H9 (cell line): ENCODE measurements at regions not wholly inside any gene's neighbourhood (a gene's known extent, or its start where the extent isn't known, plus 50 kb on each side); places are given as distances from the start of the nearest gene placed in this dataset.

Experiments used
- DNase-seq: peaks from one replicate; pipeline ENCODE4 v3.0.0-alpha.2; 2017
- H2AFZ ChIP-seq: one replicate; pipeline ENCODE4 v1.6.1; 2013; ENCODE audit warnings: mild to moderate bottlenecking, low read length, control low read depth, moderate library complexity
- H2AK5ac ChIP-seq: 2 replicates; pipeline ENCODE4 v1.6.1; 2013; ENCODE audit warnings: low read length, control low read depth, mixed read lengths; ENCODE audit not compliant: insufficient read length
- H2BK120ac ChIP-seq: one replicate; pipeline ENCODE4 v1.6.1; 2013; ENCODE audit warnings: low read depth, mild to moderate bottlenecking, low read length, control low read depth, inconsistent platforms; ENCODE audit not compliant: poor library complexity, severe bottlenecking
- H2BK12ac ChIP-seq: 2 replicates; pipeline ENCODE4 v1.6.1; 2013; ENCODE audit warnings: low read length, control low read depth, mixed read lengths, low read depth; ENCODE audit not compliant: insufficient read length
- H2BK15ac ChIP-seq: 2 replicates; pipeline ENCODE4 v1.6.1; 2013; ENCODE audit warnings: low read depth, low read length, control low read depth
- H2BK20ac ChIP-seq: one replicate; pipeline ENCODE4 v1.6.1; 2013; ENCODE audit warnings: low read depth, mild to moderate bottlenecking, low read length, control low read depth, inconsistent platforms; ENCODE audit not compliant: poor library complexity, severe bottlenecking
- H2BK5ac ChIP-seq: 2 replicates; pipeline ENCODE4 v1.6.1; 2013; ENCODE audit warnings: low read length, control low read depth, mixed read lengths; ENCODE audit not compliant: insufficient read length
- H3K14ac ChIP-seq: 2 replicates; pipeline ENCODE4 v1.6.1; 2013; ENCODE audit warnings: low read length, control low read depth; ENCODE audit not compliant: insufficient read depth
- H3K18ac ChIP-seq: 2 replicates; pipeline ENCODE4 v1.6.1; 2013; ENCODE audit warnings: low read depth, mild to moderate bottlenecking, mixed read lengths, low read length, control low read depth; ENCODE audit not compliant: insufficient read length
- H3K23ac ChIP-seq: 2 replicates; pipeline ENCODE4 v1.6.1; 2013; ENCODE audit warnings: low read length, control low read depth, mixed read lengths, low read depth; ENCODE audit not compliant: insufficient read length
- H3K23me2 ChIP-seq: 2 replicates; pipeline ENCODE4 v1.6.1; 2013; ENCODE audit warnings: low read depth, mild to moderate bottlenecking, mixed read lengths, low read length, control low read depth; ENCODE audit not compliant: insufficient read length, poor library complexity, severe bottlenecking
- H3K27ac ChIP-seq: 2 replicates; pipeline ENCODE4 v1.5.1; 2013; ENCODE audit warnings: low read length, control low read depth, mixed read lengths, low read depth; ENCODE audit not compliant: insufficient read length
- H3K27me3 ChIP-seq: 2 replicates; pipeline ENCODE4 v1.6.1; 2013; ENCODE audit warnings: low read length, control low read depth, inconsistent platforms; ENCODE audit not compliant: insufficient read depth
- H3K4ac ChIP-seq: 2 replicates; pipeline ENCODE4 v1.6.1; 2013; ENCODE audit warnings: low read depth, mild to moderate bottlenecking, control low read depth, inconsistent platforms, low read length, moderate library complexity
- H3K4me1 ChIP-seq: 2 replicates; pipeline ENCODE4 v1.6.1; 2013; ENCODE audit warnings: low read length, control low read depth, inconsistent platforms; ENCODE audit not compliant: insufficient read depth
- H3K4me2 ChIP-seq: 2 replicates; pipeline ENCODE4 v1.6.1; 2013; ENCODE audit warnings: low read length, control low read depth, mixed read lengths; ENCODE audit not compliant: insufficient read length, insufficient read depth
- H3K56ac ChIP-seq: 2 replicates; pipeline ENCODE4 v1.6.1; 2013; ENCODE audit warnings: low read depth, mild to moderate bottlenecking, mixed read lengths, low read length, control low read depth; ENCODE audit not compliant: insufficient read length
- H3K79me1 ChIP-seq: 2 replicates; pipeline ENCODE4 v1.6.1; 2013; ENCODE audit warnings: low read depth, mild to moderate bottlenecking, moderate library complexity, low read length, control low read depth, inconsistent platforms; ENCODE audit not compliant: insufficient read depth, poor library complexity, severe bottlenecking
- H3K79me2 ChIP-seq: 2 replicates; pipeline ENCODE4 v1.6.1; 2013; ENCODE audit warnings: low read length, control low read depth, inconsistent platforms; ENCODE audit not compliant: insufficient read depth
- H3K9ac ChIP-seq: 2 replicates; pipeline ENCODE4 v1.6.1; 2013; ENCODE audit warnings: low read length, control low read depth, mixed read lengths; ENCODE audit not compliant: insufficient read length; ENCODE audit errors: extremely low read depth
- H3K9me3 ChIP-seq: one replicate; pipeline ENCODE4 v1.6.1; 2013; ENCODE audit warnings: low read depth, low read length, inconsistent platforms; ENCODE audit not compliant: control insufficient read depth
- H3T11ph ChIP-seq: one replicate; pipeline ENCODE4 v1.6.1; 2013; ENCODE audit warnings: mild to moderate bottlenecking, low read length, control low read depth, inconsistent platforms
- H4K20me1 ChIP-seq: one replicate; pipeline ENCODE4 v1.6.1; 2013; ENCODE audit not compliant: control insufficient read depth, insufficient read length, insufficient read depth
- H4K5ac ChIP-seq: 2 replicates; pipeline ENCODE4 v1.6.1; 2013; ENCODE audit warnings: low read depth, mild to moderate bottlenecking, mixed read lengths, low read length, control low read depth; ENCODE audit not compliant: insufficient read length
- H4K8ac ChIP-seq: replicated peaks from 2 replicates; pipeline ENCODE4 v1.6.1; 2013; ENCODE audit warnings: low read length, control low read depth, mixed read lengths, low read depth; ENCODE audit not compliant: insufficient read length
- H4K91ac ChIP-seq: 2 replicates; pipeline ENCODE4 v1.6.1; 2013; ENCODE audit warnings: low read depth, mild to moderate bottlenecking, moderate library complexity, mixed read lengths, low read length, control low read depth; ENCODE audit not compliant: insufficient read length
- H3K27ac Mint-ChIP-seq, 3 experiments: 2 replicates in 2 of 3; 3 replicates in 1 of 3; pipeline ENCODE4 v1.8.0; 2020 to 2021; ENCODE audit warnings: mixed read lengths in 3 of 3, mild to moderate bottlenecking in 1 of 3, moderate library complexity in 1 of 3
- H3K27me3 Mint-ChIP-seq: 2 replicates; pipeline ENCODE4 v1.8.0; 2021; ENCODE audit warnings: low read depth, mild to moderate bottlenecking, moderate library complexity, mixed read lengths
- H3K36me3 Mint-ChIP-seq, 3 experiments: 2 replicates in 2 of 3; 3 replicates in 1 of 3; pipeline ENCODE4 v1.8.0; 2020 to 2021; ENCODE audit warnings: low read depth in 3 of 3, mixed read lengths in 3 of 3; ENCODE audit not compliant: insufficient read depth in 1 of 3
- H3K4me1 Mint-ChIP-seq, 2 experiments: 2 replicates each; pipeline ENCODE4 v1.8.0; 2020; ENCODE audit warnings: mixed read lengths in 2 of 2
- H3K4me3 Mint-ChIP-seq, 2 experiments: 2 replicates in 1 of 2; 3 replicates in 1 of 2; pipeline ENCODE4 v1.8.0; 2020 to 2021; ENCODE audit warnings: mild to moderate bottlenecking in 2 of 2, mixed read lengths in 2 of 2, moderate library complexity in 1 of 2
- H3K9me3 Mint-ChIP-seq, 2 experiments: 2 replicates in 1 of 2; 3 replicates in 1 of 2; pipeline ENCODE4 v1.8.0; 2020; ENCODE audit warnings: mild to moderate bottlenecking in 2 of 2, mixed read lengths in 2 of 2, moderate library complexity in 1 of 2
- CTCF ChIP-seq: fragments of 200-600 bp; sonication (generic); conservative IDR thresholded peaks from 3 replicates; pipeline ENCODE4 v1.8.0; 2021; ENCODE audit warnings: antibody characterized with exemption, mild to moderate bottlenecking
- WGBS: extraction: QIAGEN DNeasy Blood & Tissue Kit; methylation state at CpG from one replicate; pipeline ENCODE4 v1.1.7; 2013; ENCODE audit warnings: missing lambda C conversion rate, low lambda C conversion rate, mixed read lengths; ENCODE audit not compliant: insufficient read length; ENCODE audit errors: extremely low coverage; 5-methylcytosine and 5-hydroxymethylcytosine counted together

GRCh38 chr9:65411336-65411735 is 126.3 kb upstream of the FOXD4L5 start:
- H3K4me1 ChIP-seq: no peaks in the 10 kb centered on the region

More at GRCh38 chr9:65411336-65411735, 126.3 kb upstream of the FOXD4L5 start:
- no peak overlapping the region for H3K9ac ChIP-seq
- H2BK12ac ChIP-seq: no peak overlapping the region
- H2BK5ac ChIP-seq: no peak overlapping the region
- H3T11ph ChIP-seq: no peak overlapping the region
- H3K9me3 ChIP-seq: peaks cover 82% of the 10 kb centered on the region
- H3K79me1 ChIP-seq: no peaks in the 10 kb centered on the region
- Mint-ChIP-seq H3K4me1 (no peaks in the 10 kb centered on the region), H3K9me3 (peaks cover 85 to 91% of the 10 kb centered on the region in 2 experiments), H3K4me3 (no peak overlapping the region), H3K27ac (no peak overlapping the region), H3K36me3 (peaks cover 21 to 52% (median 28%) of the 10 kb centered on the region in 3 experiments), H3K27me3 (peaks cover 5% of the 10 kb centered on the region)
- no CpG with 5 or more reads among the region's 9 CpGs for WGBS
- H3K4ac ChIP-seq: no peak overlapping the region
- H2AFZ ChIP-seq: no peak overlapping the region
- H2BK15ac ChIP-seq: no peak overlapping the region
- no peaks in the 10 kb centered on the region for H4K20me1 ChIP-seq
- no peak for DNase-seq
- H3K27me3 ChIP-seq: no peaks in the 10 kb centered on the region
- no peak for TF ChIP-seq CTCF
- H4K8ac ChIP-seq: no peak overlapping the region
- H3K27ac ChIP-seq: no peak overlapping the region
- H3K18ac ChIP-seq: no peak overlapping the region
- no peak overlapping the region for H3K14ac ChIP-seq
- H3K23me2 ChIP-seq: no peaks in the 10 kb centered on the region
- no peaks in the 10 kb centered on the region for H3K79me2 ChIP-seq
- no peak overlapping the region for H4K91ac ChIP-seq
- no peak overlapping the region for H3K4me2 ChIP-seq
- H3K56ac ChIP-seq: no peak overlapping the region
- no peak overlapping the region for H3K23ac ChIP-seq
- H2BK20ac ChIP-seq: no peak overlapping the region
- H4K5ac ChIP-seq: no peak overlapping the region
- H2AK5ac ChIP-seq: no peak overlapping the region
- no peak overlapping the region for H2BK120ac ChIP-seq
